Loucy (cell line): ENCODE measurements at regions not wholly inside any gene's neighbourhood (a gene's known extent, or its start where the extent isn't known, plus 50 kb on each side); places are given as distances from the start of the nearest gene placed in this dataset.

Experiments
- H2AFZ ChIP-seq: fragments of 200-600 bp; sonication (generic); 2 replicates; pipeline ENCODE4 v1.6.0; 2016; ENCODE audit warnings: antibody characterized with exemption, mild to moderate bottlenecking, low read length, moderate library complexity
- H3F3A ChIP-seq: fragments of 200-600 bp; 2 replicates; pipeline ENCODE4 v1.6.0; 2016; ENCODE audit warnings: antibody characterized with exemption, low read depth, mild to moderate bottlenecking
- H3K27me3 ChIP-seq: fragments of 200-600 bp; sonication (generic); 2 replicates; pipeline ENCODE4 v1.6.1; 2014; ENCODE audit warnings: low read length, mild to moderate bottlenecking; ENCODE audit not compliant: insufficient read depth, poor library complexity, severe bottlenecking
- H3K36me3 ChIP-seq: fragments of 200-600 bp; sonication (generic); 2 replicates; pipeline ENCODE4 v1.6.1; 2016; ENCODE audit warnings: low read length; ENCODE audit not compliant: insufficient read depth
- H3K4me1 ChIP-seq: fragments of 200-600 bp; sonication (generic); 2 replicates; pipeline ENCODE4 v1.5.1; 2014; ENCODE audit warnings: low read length, mild to moderate bottlenecking; ENCODE audit not compliant: insufficient read depth, poor library complexity, severe bottlenecking
- H3K4me2 ChIP-seq: fragments of 200-600 bp; sonication (generic); 2 replicates; pipeline ENCODE4 v1.6.0; 2014; ENCODE audit warnings: antibody characterized with exemption, low read length, low read depth, mild to moderate bottlenecking; ENCODE audit not compliant: poor library complexity, severe bottlenecking
- H3K4me3 ChIP-seq: fragments of 200-600 bp; sonication (generic); 2 replicates; pipeline ENCODE4 v1.5.1; 2014; ENCODE audit warnings: low read length, mild to moderate bottlenecking, mixed read lengths; ENCODE audit not compliant: poor library complexity, severe bottlenecking
- H3K79me2 ChIP-seq: fragments of 200-600 bp; sonication (generic); 2 replicates; pipeline ENCODE4 v1.6.1; 2014; ENCODE audit warnings: low read length; ENCODE audit not compliant: insufficient read depth
- H3K9ac ChIP-seq: fragments of 200-600 bp; sonication (generic); 2 replicates; pipeline ENCODE4 v1.6.0; 2014; ENCODE audit warnings: mild to moderate bottlenecking, low read depth, low read length, moderate library complexity; ENCODE audit not compliant: poor library complexity, severe bottlenecking
- H3K9me2 ChIP-seq: fragments of 200-600 bp; sonication (generic); replicated peaks from 2 replicates; pipeline ENCODE4 v1.6.1; 2016; ENCODE audit warnings: low read depth, low read length, mixed read lengths
- H3K9me3 ChIP-seq: fragments of 200-600 bp; sonication (generic); 2 replicates; pipeline ENCODE4 v1.6.1; 2014; ENCODE audit warnings: mild to moderate bottlenecking, antibody characterized with exemption, low read length, low read depth; ENCODE audit not compliant: insufficient read depth
- H4K20me1 ChIP-seq: fragments of 200-600 bp; sonication (generic); 2 replicates; pipeline ENCODE4 v1.6.0; 2014; ENCODE audit warnings: antibody characterized with exemption, low read length, mild to moderate bottlenecking; ENCODE audit not compliant: insufficient read depth, poor library complexity, severe bottlenecking
- EZH2phosphoT487 ChIP-seq: fragments of 200-600 bp; IDR thresholded peaks from 2 replicates; pipeline ENCODE4 v1.6.1; 2018; ENCODE audit warnings: antibody characterized with exemption, mild to moderate bottlenecking, moderate library complexity, borderline replicate concordance
- TF ChIP-seq, protein P1 (sequence below): fragments of 200-600 bp; sonication (generic); conservative IDR thresholded peaks from 2 replicates; pipeline ENCODE4 v1.5.1; 2014; ENCODE audit warnings: mild to moderate bottlenecking, antibody characterized with exemption, low read length

- H2AFZ ChIP-seq: no peak overlapping the region
- H3K4me2 ChIP-seq: no peak overlapping the region
Observed at GRCh38 chr11:13861411-13861810, 101.1 kb upstream of the SPON1 start.

DNA sequence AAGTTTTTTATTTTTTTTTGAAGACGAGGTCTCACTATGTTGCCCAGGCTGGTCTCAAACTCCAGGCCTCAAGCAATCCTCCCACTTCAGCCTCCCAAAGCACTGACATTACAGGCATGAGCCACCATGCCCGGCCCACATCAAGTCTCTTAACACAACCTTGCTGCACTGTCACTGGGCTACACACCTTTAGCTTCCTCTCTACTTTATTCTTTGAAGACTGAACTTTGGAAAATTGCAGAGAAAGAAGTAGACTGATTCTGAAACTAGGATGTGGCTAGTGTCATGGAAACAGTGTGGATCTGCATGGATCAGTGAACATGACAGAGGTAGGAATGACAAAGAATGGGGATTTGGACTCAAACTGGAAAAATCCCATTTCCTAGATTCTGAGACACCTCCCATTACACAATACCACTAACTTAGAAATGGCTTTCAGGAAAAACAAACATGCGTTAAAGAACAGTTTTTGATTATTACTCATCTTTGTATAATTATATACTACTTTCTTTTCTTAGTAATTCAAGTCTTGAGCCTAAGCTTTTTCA, 99.6 kb upstream of the SPON1 start:
- no peak overlapping the region for H2AFZ ChIP-seq
- peaks cover 5% of the 10 kb centered on the region for H3K4me1 ChIP-seq
- H3K9me2 ChIP-seq: no peaks in the 10 kb centered on the region
- no peak overlapping the region for H3K4me2 ChIP-seq
- no peaks in the 10 kb centered on the region for H3K79me2 ChIP-seq
- H3F3A ChIP-seq: no peaks in the 10 kb centered on the region
- H3K9me3 ChIP-seq: no peaks in the 10 kb centered on the region
- H4K20me1 ChIP-seq: no peaks in the 10 kb centered on the region
- H3K27me3 ChIP-seq: no peaks in the 10 kb centered on the region
- no peak overlapping the region for H3K9ac ChIP-seq
- no peak overlapping the region for H3K4me3 ChIP-seq
- TF ChIP-seq EZH2phosphoT487: no peak
- TF ChIP-seq, protein P1, sequence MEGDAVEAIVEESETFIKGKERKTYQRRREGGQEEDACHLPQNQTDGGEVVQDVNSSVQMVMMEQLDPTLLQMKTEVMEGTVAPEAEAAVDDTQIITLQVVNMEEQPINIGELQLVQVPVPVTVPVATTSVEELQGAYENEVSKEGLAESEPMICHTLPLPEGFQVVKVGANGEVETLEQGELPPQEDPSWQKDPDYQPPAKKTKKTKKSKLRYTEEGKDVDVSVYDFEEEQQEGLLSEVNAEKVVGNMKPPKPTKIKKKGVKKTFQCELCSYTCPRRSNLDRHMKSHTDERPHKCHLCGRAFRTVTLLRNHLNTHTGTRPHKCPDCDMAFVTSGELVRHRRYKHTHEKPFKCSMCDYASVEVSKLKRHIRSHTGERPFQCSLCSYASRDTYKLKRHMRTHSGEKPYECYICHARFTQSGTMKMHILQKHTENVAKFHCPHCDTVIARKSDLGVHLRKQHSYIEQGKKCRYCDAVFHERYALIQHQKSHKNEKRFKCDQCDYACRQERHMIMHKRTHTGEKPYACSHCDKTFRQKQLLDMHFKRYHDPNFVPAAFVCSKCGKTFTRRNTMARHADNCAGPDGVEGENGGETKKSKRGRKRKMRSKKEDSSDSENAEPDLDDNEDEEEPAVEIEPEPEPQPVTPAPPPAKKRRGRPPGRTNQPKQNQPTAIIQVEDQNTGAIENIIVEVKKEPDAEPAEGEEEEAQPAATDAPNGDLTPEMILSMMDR: no peak
- no peaks in the 10 kb centered on the region for H3K36me3 ChIP-seq

More at GRCh38 chr11:13861411-13861810, 101.1 kb upstream of the SPON1 start:
- Histone ChIP-seq H3K79me2 (no peaks in the 10 kb centered on the region), H3K9me3 (no peaks in the 10 kb centered on the region), H3K4me3 (no peak overlapping the region), H3K9me2 (no peaks in the 10 kb centered on the region), H3K36me3 (no peaks in the 10 kb centered on the region), H3K27me3 (no peaks in the 10 kb centered on the region), H3K4me1 (peaks cover 5% of the 10 kb centered on the region), H4K20me1 (no peaks in the 10 kb centered on the region), H3F3A (no peaks in the 10 kb centered on the region), H3K9ac (no peak overlapping the region)
- TF ChIP-seq, protein P1: no peak
- no peak for TF ChIP-seq EZH2phosphoT487

GRCh38 chr11:13868710-13869397, 93.7 kb upstream of the SPON1 start:
- Histone ChIP-seq H2AFZ (no peak overlapping the region), H3K4me2 (no peak overlapping the region), H3K9me2 (no peaks in the 10 kb centered on the region), H3K27me3 (no peaks in the 10 kb centered on the region), H3F3A (no peaks in the 10 kb centered on the region), H3K9me3 (no peaks in the 10 kb centered on the region), H3K36me3 (no peaks in the 10 kb centered on the region), H3K9ac (no peak overlapping the region), H3K4me3 (no peak overlapping the region), H3K79me2 (no peaks in the 10 kb centered on the region), H4K20me1 (no peaks in the 10 kb centered on the region), H3K4me1 (peaks cover 3% of the 10 kb centered on the region)
- no peak for TF ChIP-seq EZH2phosphoT487
- TF ChIP-seq, protein P1: no peak
